CD4-positive, alpha-beta T cell treated with Interleukin-4 for 1 hour (primary cell): ENCODE measurements at regions not wholly inside any gene's neighbourhood (a gene's known extent, or its start where the extent isn't known, plus 50 kb on each side); places are given as distances from the start of the nearest gene placed in this dataset.

ENCODE experiments used
- DNase-seq, 2 donors: peaks; one replicate each; pipeline ENCODE4 v3.0.0-alpha.2; 2020 to 2022

- DNase-seq: no peak
Measured at GRCh38 chr7:98565103-98565502, 52.0 kb upstream of the NPTX2 start.

- no peak for DNase-seq
Measured at GRCh38 chr7:98562871-98563495, 54.1 kb upstream of the NPTX2 start.

GRCh38 chr7:98562381-98562823 is 54.7 kb upstream of the NPTX2 start:
- no peak for DNase-seq

GRCh38 chr7:98559958-98560357 is 57.1 kb upstream of the NPTX2 start:
- DNase-seq: no peak

DNA sequence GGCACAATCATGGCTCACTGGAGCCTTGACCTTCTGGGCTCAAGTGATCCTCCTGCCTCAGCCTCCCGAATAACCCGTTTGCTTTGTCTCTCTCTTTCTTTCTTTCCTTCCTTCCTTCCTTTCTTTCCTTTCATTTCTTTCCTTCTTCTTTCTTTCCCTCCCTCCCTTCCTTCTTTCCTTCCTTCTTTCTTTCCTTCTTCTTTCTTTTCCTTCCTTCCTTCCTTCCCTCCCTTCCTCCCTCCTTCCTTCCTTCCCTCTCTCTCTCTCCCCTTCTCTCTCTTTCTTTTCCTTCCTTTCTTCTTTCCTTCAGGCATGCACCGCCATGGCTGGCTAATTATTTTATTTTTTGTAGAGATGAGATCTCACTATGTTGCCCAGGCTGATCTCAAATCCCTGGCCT is 57.9 kb upstream of the NPTX2 start:
- no peak for DNase-seq

DNA sequence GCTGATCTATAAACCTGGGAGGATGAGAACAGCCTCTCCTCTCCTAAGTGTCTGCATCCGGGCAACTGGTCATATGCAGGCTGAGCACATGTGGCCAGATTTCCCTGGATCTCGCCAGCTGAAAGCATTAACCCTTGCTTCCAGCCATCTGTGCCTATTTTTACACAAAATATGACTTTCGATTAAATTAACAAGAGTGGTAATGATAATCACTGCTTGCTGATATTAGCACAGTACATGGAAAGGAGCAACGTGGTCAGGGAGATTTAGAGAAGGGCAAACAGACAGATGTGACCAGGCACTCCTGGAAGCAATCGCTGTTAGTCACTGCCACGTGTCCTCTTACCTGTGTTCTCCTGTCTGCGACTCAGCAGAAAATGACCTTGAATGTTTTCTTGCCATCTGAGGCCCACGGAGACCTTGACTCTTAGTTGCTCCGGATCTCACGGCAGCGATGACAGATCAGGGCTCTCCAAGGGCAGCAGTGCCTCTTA is 59.5 kb upstream of the NPTX2 start:
- DNase-seq: no peak

GRCh38 chr7:98556288-98556687 is 60.8 kb upstream of the NPTX2 start:
- no peak for DNase-seq

GRCh38 chr7:98555403-98555802 is 61.7 kb upstream of the NPTX2 start:
- DNase-seq: no peak

- DNase-seq: no peak
Measured at GRCh38 chr7:98553666-98554065, 63.4 kb upstream of the NPTX2 start.

- DNase-seq: no peak
Measured at GRCh38 chr7:98551611-98552273, 65.3 kb upstream of the NPTX2 start.

DNA sequence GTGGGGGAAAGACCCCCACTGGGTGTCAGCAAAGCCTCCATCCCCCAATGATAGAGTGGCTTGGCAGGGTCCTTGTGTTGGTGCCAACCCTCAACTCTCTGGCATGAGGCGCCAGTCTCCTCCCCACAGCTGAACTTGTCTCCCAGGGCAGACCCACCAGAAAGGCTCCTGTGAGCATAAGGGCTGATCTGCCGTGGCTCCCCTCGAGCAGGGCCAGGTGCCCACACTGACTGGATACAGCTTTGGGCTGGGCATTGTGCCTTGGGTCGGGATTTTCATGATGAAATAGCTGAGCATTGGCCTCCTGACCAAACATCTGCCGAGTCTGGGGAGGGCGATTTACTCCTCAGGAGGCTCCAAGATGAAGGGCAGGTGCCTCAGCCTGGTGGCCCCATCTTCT is 68.1 kb upstream of the NPTX2 start:
- no peak for DNase-seq

DNA sequence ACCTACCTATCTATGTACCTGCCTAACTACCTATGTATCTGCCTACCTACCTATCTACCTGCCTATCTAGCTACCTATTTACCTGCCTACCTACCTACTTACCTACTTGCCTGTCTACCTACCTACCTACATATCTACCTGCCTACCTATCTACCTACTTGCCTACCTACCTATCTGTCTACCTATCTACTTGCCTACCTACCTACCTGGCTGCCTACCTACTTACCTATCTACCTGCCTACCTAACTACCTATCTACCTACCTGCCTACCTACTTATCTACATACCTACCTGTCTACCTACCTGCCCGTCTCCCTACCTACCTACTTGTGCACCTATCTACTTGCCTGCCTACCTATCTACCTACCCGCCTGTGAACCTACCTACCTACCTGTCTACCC is 68.7 kb upstream of the NPTX2 start:
- no peak for DNase-seq

DNA sequence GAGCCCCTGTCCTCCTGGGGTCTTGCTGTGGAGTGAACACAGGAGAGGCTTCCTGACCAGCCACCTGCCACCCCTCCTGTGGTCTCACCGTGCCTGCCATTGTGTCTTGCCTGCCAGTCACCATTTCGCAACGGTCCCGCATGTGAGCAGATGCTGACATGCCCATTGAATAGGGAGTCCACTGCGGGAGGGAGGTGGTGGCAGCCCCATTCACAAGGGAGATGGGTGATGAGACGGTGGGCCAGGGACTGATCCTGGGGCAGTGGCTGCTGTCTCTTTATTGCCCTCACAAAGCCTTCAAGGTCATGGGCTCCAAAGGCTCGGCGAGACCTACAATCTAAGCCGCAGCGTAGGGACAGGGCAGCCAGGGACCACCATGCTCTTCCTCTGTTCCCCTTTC is 76.0 kb upstream of the NPTX2 start:
- no peak for DNase-seq

DNA sequence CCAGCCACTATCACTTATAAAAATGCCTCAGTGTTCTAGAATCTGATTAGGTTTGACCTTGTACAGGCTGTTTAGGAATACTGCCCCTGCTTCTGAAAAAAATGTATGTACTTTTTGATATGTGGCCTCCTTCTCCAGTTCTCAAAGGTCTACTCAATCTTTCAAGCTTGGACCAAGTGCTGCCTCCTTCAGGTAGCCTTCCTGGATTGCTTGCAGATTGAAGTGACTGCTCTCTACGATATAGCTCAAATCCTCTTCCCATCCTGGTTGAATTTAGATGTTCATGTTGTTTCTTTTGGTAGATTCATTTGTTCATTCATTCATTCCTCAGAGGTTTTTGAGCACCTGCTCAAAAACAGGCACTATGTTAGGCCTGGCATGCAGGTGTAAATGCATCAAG is 77.2 kb upstream of the NPTX2 start:
- DNase-seq: no peak

- no peak for DNase-seq
Measured at GRCh38 chr7:98536803-98537202, 80.3 kb upstream of the NPTX2 start.

DNA sequence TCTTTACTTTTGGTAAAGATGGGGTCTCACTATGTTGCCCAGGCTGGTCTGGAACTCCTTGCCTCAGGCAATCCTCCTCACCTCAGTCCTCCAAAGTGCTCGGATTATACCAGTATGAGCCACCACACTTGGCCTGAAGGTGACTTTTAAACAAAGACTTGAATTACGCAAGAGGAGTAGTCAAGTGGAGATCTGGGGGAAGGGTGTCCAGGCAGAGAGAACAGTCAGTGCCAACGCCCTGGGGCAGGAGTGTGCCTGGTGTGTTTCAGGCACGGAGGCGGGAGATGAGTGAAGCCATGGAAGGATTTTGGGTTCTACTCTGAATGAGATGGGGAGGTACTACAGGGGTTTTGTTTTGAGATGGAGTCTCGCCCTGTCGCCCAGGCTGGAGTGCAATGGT is 82.6 kb upstream of the NPTX2 start:
- DNase-seq: no peak

- no peak for DNase-seq
Measured at GRCh38 chr7:98531717-98532116, 85.4 kb upstream of the NPTX2 start.

- no peak for DNase-seq
Measured at GRCh38 chr7:98528079-98528478, 89.0 kb upstream of the NPTX2 start.

- DNase-seq: no peak
Measured at GRCh38 chr7:98526059-98526458, 91.0 kb upstream of the NPTX2 start.

- DNase-seq: no peak
Measured at GRCh38 chr7:98521089-98521692, 95.9 kb upstream of the NPTX2 start.

- DNase-seq: no peak
Measured at GRCh38 chr7:98520356-98520951, 96.6 kb upstream of the NPTX2 start.

DNA sequence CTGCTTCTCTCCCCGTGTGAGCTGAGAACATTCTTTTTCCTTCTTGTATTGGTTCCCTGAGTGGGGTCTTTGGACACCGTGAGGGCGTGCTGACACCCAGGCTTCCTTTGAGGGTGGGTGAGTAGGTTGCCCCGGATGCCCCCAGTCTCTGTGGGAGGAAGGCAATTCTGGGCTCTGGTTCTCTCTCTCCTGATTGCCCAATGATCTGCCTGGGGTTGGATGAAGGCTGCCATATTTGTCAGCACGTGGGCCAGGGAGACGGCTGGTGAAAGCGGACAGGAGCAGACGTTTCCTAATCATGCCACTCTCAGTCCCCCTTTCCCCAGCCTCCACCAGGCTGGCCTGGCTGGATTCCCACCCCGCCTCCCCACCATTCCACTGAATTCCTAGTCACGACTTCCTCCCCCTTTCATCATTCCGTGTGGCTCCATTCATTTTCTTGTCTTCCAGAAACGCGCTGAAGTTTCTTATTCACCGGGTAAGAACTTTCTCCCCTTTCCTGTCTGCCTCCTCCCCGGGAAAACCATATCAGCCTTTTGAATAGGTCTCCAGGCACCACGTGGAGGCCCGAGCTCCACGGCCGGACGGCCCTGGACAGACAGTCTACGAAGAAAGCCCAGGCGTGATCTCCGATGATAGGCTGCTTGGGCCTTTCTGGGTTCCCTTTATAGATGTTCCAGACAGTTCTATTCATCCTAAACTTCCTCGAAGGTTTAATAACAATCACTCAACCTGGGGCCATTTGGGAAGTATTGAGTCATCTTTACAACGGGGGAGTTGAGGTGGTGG is 98.7 kb upstream of the NPTX2 start:
- DNase-seq: no peak

GRCh38 chr7:98515201-98515600 is 101.9 kb upstream of the NPTX2 start:
- DNase-seq: no peak
